M059J (cell line): ENCODE measurements at regions not wholly inside any gene's neighbourhood (a gene's known extent, or its start where the extent isn't known, plus 50 kb on each side); places are given as distances from the start of the nearest gene placed in this dataset.

Experiments used
- DNase-seq: peaks from one replicate; pipeline ENCODE4 v3.0.0-alpha.2; 2012; ENCODE audit warnings: low read depth

GRCh38 chr2:234835738-234836137, 116.1 kb upstream of the SH3BP4 start:
- DNase-seq: no peak

DNA sequence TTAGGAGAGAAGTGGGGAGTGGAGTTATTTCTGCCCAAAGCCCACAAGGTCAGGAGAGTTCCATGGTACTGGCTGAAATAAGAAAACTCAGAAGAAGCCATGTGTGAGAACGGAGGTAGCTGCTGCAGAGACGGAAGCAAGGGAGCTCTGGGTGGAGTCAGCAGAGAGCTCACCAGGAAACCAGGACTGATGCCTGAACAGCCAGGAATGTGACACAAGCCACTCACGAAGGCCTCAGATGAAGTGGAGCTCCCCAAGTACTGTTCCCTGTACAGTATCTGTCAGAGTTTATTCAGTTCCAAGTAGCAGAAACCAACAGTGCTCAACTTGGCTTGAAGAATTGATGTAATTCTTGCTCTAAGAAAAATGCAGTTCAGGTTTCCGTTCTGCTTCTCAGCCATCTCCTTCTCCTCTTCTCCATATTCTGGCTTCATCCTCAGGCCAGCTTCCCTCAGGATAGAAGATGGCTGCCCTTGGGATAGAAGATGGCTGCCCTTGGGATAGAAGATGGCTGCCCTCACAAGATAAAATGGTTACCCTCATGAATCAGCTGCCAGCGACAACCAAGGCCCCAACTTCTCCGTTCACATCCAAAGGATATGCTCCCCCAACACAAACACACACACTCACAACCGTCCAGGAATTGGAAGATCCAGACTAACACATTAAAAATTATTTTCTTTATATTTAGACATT, 117.4 kb upstream of the SH3BP4 start:
- DNase-seq: no peak

- no peak for DNase-seq
Observed at GRCh38 chr2:234830853-234831252, 121.0 kb upstream of the SH3BP4 start.

DNA sequence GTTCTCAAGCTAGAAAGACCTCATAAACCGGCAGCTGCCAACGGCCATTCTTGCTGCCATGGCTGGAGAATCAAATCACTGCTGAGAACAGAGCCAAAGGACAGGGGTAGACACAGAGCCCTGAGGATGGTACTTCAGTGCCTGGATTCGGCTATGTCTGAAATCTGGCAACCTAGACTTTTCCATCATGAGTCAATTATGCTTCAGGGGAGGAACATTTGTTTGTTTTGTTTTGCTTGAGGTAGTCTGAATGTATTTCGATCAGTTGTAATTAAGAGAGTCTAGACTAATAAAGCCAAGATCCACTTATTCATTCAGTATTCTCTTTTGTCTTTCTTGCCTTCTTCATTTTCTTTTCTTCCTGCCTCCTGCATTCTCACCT, 122.8 kb upstream of the SH3BP4 start:
- DNase-seq: peak; percentile 70

- DNase-seq: peak; percentile 60
Observed at GRCh38 chr2:234828382-234829073, 123.3 kb upstream of the SH3BP4 start.

DNA sequence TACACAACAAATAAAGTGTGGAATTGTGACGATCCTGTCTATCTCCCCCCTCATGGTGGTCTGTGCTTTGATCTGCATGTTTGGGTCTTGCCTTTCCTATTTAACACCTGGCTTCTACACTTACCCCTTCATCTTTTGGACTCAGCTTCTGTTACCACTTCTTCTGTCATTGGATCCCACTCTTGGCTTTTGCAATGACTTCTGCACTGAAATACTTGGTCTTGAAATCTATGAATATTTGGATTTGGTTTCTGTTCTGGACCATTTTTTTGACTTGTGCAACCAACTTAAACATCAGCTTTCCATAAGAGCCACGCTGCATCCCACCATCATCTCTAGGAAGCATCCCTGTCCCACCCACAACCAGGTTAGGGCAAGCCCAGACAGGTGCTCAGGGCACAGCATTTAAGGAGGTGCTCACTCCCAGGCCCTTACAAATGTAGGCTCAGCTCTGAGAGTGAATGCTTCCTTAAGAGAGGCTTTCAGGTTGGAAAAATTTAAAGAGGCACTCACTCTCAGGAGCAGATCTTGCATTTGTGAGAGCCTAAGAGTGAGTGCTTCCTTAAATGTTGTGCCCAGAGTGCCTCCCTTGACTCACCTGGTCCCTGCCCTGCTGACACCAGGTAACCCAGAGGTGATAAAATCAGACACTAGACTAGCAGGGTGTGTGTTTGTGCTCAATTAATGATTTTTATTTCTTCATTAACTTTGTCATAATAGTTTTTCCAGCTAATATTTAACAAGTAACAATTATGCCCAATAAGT, 124.5 kb upstream of the SH3BP4 start:
- no peak for DNase-seq

GRCh38 chr2:234826681-234827080, 125.1 kb upstream of the SH3BP4 start:
- DNase-seq: no peak

DNA sequence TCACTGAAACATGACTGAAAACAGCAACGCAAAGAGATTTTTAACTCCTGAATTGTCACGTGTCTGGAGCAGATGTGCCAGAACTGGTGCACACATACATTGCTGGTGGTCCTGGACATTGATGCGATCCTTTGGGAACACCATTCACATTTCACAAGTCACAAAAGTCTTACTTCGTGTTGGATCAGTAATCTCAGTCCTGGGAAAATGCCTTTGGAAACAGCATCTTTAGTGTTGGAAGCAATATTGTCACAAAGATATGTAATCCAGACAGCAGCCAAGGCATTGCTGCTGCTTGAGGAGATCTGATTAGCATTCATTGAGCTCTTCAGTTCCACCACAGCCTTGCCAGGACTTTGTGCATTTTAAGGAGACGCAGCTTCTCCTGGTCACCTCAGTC, 126.2 kb upstream of the SH3BP4 start:
- no peak for DNase-seq

DNA sequence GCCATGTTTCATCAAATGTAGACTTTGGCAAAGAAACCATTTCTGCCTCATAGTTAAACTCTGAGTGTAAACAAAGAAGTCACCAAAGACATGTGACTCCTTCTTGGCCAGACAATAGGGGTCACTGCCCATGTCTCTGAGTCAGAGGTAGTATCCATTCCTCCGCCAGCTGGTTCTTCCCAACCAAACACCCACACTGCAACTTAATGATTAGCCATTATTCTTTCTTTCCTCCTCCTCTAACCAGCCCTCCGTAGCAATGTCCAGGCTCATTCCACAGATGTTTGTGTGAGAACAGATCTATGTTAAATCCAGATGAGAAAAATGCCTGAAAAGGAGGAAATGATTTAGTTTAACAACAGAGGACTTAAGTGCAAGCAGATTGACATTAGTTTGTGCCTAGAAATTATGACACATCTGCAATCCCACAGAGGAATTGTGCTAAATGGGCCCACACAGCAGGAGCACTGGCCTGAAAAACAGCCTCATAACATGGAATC, 127.9 kb upstream of the SH3BP4 start:
- DNase-seq: peak; percentile 89

- no peak for DNase-seq
Observed at GRCh38 chr2:234823196-234823876, 128.5 kb upstream of the SH3BP4 start.

DNA sequence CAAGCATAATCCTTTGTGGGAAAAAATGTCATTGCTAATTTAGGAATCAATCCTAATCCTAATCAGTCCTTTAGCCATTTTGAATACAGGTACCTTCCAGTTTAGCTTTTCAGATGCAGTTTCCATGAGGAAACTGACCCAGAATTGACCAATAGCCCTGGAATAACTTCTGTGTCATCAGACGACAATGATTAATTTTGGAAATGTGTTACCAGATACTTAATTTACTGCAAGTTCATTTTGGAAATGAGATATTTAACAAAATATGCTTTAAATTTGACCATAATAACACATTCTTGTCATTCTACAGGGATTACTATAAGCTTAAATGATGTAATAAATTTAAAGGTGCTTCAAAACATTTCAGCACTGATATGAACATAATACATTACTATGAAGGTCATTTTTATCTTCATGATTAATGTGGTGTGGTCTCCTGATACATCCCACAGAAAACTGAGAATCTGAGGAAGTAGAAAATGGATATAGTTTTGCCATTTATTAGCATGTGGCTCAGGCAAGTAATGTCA, 129.8 kb upstream of the SH3BP4 start:
- DNase-seq: no peak

DNA sequence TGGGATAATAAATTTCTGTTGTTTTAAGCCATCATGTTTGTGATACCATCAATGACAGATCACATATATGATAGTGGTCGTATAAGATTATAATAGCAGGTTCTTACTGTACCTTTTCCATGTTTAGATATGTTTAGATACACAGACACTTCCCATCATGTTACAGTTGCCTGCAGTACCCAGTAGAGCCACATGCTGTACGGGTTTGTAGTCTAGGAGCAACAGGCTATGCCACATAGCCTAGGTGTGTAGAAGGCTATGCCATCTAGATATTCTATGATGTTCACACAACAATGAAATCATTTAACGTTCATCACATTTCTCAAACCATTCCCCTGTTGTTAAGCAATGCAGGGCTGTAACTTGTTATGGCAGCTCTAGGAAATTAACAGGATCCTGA, 132.9 kb upstream of the SH3BP4 start:
- DNase-seq: no peak

DNA sequence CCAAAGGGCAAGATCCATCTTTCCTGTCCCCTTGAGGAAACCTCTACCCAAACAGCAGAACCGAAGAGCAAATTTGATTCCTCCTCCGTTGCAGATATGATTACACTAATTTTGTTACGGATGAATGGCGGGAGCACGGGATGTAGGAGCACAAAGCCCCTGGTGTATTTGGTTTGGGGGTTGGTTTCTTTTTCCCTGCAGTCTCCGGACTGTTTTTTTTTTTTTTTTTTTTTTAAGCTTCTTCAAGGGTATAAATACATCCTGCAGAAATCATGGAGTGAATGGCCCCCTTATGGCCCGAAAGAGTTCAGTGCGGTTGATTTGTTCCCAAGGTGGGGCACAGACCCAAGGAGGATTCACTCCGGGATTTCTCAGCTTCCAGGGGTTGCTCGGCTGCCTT, 135.3 kb upstream of the SH3BP4 start:
- no peak for DNase-seq

DNA sequence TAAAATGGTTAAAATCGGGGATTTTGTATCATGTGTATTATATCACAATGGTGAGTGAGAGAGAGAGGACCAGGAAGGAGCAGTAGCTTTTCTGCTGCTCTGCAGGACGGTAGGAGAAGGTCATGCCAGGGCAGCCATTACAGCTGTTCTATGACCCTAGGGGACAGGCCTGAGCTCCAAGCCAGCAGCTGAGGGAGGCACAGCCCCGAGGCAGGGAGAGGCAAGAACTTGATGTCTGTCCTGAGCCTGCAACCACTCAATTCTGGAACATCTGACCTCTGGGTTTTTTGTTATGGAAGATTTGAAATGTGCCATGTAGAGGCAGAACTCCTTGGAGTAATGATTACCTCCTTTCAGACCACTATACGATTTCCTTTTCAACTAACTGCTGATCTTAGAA, 135.8 kb upstream of the SH3BP4 start:
- DNase-seq: no peak

GRCh38 chr2:234814374-234814773, 137.4 kb upstream of the SH3BP4 start:
- no peak for DNase-seq

DNA sequence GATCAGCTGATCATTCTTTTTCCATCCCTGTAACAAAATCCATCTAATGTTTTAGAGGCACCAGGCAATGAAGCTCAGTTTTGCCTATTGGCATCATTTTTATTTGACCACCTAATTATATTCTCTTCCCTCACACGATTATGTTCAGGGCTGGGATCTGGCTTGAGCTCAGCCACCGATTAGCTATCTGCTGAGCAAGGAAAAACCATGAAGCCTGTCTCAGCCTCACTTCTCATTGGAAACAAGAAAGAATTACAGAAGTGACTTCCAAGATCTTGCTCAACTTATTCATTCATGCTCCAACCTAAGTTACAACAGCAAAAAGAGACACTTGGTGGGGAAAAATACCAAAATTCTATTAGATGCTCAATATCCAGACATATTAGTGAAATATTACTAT, 139.0 kb upstream of the SH3BP4 start:
- no peak for DNase-seq

DNA sequence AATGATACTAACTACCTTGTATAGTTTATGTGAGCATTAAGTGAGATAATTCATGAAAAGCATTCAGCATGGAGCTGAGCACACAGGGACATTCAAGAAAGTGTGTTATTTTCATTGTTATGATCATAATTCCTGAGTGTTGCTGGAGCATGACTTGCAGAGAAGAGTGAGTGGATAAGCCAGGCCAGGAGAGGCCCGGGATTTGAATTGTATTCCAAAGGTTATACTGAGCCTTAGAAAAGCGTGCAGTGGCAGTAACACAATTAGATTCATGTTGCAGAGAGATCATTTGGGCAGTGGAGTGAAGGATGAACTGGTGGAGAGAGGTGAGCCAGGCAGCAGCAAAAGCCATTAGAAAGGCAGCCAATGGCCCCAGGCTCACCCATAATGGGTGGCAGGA, 142.9 kb upstream of the SH3BP4 start:
- no peak for DNase-seq

DNA sequence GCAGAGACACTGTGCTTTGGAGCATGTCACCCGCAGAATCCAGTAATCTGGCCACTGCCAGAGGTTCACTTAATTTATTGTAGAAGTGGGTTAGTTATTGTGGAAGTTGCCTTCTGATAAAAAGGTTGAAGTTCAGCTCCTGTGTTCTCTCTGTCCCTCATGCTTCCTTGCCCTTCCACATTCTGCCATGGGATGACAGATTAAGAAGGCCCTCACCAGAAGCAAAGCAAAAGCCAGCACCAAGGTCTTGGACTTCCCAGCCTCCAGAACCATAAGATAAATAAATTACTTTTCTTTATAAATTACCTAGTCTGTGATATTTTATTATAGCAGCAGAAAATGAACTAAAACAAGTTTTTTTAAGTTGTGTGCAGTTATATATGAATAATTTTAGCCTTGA, 145.0 kb upstream of the SH3BP4 start:
- no peak for DNase-seq

GRCh38 chr2:234805836-234806235, 146.0 kb upstream of the SH3BP4 start:
- peak; percentile 61 for DNase-seq

- no peak for DNase-seq
Observed at GRCh38 chr2:234804704-234805103, 147.1 kb upstream of the SH3BP4 start.

DNA sequence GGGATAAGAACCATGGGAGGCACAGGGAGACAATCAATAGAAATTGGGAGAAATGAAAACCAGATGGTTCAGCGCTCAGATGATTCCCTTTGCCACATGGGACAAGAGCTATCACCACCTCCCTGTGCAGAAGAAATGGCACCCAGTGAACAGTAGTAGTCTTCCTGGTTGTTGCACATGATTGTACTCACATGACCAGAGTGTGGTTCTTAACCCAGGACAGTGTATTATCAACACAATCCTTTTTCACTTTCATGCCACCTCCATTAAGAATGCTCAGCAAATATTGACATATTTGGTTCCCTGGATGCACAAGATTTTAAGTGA, 149.0 kb upstream of the SH3BP4 start:
- no peak for DNase-seq
